ENCODE measurements at regions not wholly inside any gene's neighbourhood (a gene's known extent, or its start where the extent isn't known, plus 50 kb on each side); places are given as distances from the start of the nearest gene placed in this dataset.

DNA sequence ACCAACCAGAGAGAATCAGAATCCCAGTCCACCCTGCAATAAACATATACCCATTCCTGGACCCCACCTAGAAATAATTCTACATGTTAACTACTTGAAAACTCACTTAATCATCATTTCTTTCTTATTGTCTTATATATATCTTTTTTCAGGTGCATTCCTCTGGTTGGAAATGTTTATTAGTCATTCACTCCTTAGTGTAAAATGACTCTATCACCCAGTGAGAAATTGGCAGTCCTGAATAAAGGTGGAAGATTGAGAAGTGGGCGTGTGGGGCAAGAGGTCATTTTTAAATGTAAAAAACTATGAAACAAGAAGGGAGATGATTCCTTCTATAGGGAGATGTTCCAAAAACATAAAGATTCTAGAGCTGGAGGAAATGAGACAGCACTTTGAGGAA, 101.2 kb upstream of the MBNL2 start:
- H3K9me3 ChIP-seq, result no peaks in the 10 kb centered on the region
- no peak for DNase-seq
- intact Hi-C loops (cut with DNase I), result no loop called here
- TF ChIP-seq POLR2A (IDR thresholded peaks at IDR 0.05), result no peak
- TF ChIP-seq EP300 (IDR thresholded peaks at IDR 0.05), result no peak
- TF ChIP-seq, protein P1, sequence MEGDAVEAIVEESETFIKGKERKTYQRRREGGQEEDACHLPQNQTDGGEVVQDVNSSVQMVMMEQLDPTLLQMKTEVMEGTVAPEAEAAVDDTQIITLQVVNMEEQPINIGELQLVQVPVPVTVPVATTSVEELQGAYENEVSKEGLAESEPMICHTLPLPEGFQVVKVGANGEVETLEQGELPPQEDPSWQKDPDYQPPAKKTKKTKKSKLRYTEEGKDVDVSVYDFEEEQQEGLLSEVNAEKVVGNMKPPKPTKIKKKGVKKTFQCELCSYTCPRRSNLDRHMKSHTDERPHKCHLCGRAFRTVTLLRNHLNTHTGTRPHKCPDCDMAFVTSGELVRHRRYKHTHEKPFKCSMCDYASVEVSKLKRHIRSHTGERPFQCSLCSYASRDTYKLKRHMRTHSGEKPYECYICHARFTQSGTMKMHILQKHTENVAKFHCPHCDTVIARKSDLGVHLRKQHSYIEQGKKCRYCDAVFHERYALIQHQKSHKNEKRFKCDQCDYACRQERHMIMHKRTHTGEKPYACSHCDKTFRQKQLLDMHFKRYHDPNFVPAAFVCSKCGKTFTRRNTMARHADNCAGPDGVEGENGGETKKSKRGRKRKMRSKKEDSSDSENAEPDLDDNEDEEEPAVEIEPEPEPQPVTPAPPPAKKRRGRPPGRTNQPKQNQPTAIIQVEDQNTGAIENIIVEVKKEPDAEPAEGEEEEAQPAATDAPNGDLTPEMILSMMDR (IDR thresholded peaks at IDR 0.05), result no peak
- peaks cover 22% of the 10 kb centered on the region for H3K4me1 ChIP-seq (ENCODE audit: insufficient read depth)
- no peak overlapping the region for H3K4me3 ChIP-seq
- no peak overlapping the region for H3K27ac ChIP-seq
- WGBS, 3 donors, result 94 to 100% (median 98%) methylated on average over 1 of the region's 1 CpG
- no peaks in the 10 kb centered on the region for H3K27me3 ChIP-seq
- H3K36me3 ChIP-seq, result no peaks in the 10 kb centered on the region

DNA sequence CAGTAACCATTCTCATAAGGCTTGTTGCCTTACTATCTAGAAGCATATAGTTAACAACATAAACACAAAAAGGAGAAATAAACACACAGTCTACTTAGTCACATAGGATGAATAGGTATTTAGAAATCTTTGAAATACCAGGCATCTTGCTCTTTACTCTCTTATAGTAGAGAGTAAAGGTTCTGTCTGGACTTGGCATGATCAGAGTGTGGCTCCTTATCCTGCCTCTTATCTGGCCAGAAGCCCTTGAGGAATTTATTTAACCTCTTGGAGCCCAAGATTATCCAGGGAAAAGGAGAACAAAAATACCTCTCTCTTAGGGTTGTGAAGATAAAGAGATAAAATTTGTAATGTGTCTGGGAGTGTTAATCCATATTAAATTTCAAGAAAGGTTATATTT, 100.2 kb upstream of the MBNL2 start:
- Histone ChIP-seq H3K27ac (no peak overlapping the region), H3K27me3 (no peaks in the 10 kb centered on the region), H3K4me1 (ENCODE audit: insufficient read depth) (peaks cover 18% of the 10 kb centered on the region), H3K9me3 (no peaks in the 10 kb centered on the region), H3K36me3 (no peaks in the 10 kb centered on the region), H3K4me3 (no peak overlapping the region)
- TF ChIP-seq, protein P1 (IDR thresholded peaks at IDR 0.05), result no peak
- TF ChIP-seq EP300 (IDR thresholded peaks at IDR 0.05), result no peak
- no peak for TF ChIP-seq POLR2A (IDR thresholded peaks at IDR 0.05)
- no peak for DNase-seq
- intact Hi-C loops (cut with DNase I), result no loop called here

DNA sequence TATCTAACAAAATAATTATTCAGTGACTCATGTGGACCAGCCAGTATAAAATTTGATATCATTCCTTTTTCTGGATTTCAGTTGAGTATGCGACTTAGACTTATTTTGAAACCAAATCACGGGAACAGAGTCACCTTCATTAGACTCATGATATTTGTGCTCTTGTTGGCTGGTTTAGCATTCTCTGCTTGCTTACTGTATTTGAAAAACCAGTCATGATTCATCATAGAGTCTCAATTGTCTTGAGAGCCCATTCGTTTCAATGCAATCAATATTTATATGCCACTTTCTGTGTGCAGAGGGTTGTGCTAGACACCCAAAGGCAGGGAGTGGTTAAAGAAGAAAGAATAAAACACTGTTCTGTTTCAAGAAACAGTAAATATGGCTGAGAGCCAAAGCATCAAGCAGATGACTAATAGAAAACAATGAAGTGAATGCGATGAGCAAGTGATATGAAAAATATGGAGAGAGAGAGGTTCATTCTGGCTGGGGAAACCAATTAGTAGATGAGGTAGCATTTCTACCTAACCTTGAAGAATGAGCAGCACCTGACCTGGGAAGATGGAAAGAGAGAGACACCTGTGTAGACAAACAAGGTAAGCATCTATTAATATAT, 99.6 kb upstream of the MBNL2 start:
- intact Hi-C loops (cut with DNase I), result no loop called here
- Histone ChIP-seq H3K9me3 (no peaks in the 10 kb centered on the region), H3K27me3 (no peaks in the 10 kb centered on the region), H3K4me1 (ENCODE audit: insufficient read depth) (peaks cover 15% of the 10 kb centered on the region), H3K36me3 (no peaks in the 10 kb centered on the region), H3K4me3 (no peak overlapping the region), H3K27ac (no peak overlapping the region)
- DNase-seq, result no peak
- 58 to 62% (median 62%) methylated on average over 4 of the region's 4 CpGs for WGBS, 3 donors
- TF ChIP-seq POLR2A (IDR thresholded peaks at IDR 0.05), result no peak
- no peak for TF ChIP-seq EP300 (IDR thresholded peaks at IDR 0.05)
- TF ChIP-seq, protein P1 (IDR thresholded peaks at IDR 0.05), result no peak

DNA sequence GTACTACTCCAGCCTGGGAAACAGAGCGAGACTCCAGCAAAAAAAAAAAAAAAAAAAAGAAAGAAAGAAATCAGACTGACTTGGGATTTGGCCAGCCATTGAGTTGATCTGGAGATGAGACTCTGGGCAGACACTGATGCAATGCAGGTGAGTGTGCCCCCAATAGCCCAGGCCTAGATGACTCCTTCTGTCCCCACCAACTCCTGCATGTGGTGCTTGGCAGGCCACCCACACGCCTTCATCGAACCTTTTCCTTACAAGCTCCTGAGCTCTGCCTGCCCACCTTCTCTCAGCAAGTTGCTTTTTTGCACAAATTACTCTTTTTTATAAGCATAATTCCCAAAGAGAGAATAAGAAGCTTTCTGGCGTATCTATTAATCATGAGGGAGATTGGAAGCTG, 97.9 kb upstream of the MBNL2 start:
- WGBS, 3 donors, result 63 to 67% (median 66%) methylated on average over 4 of the region's 4 CpGs
- TF ChIP-seq POLR2A (IDR thresholded peaks at IDR 0.05) (no peak), EP300 (IDR thresholded peaks at IDR 0.05) (no peak)
- TF ChIP-seq, protein P1 (IDR thresholded peaks at IDR 0.05), result no peak
- Histone ChIP-seq H3K27ac (peak overlapping the region in 1 of 2 donors; percentile 35), H3K4me1 (ENCODE audit: insufficient read depth) (peaks cover 12% of the 10 kb centered on the region), H3K9me3 (no peaks in the 10 kb centered on the region), H3K27me3 (no peaks in the 10 kb centered on the region), H3K4me3 (no peak overlapping the region), H3K36me3 (no peaks in the 10 kb centered on the region)
- no peak for DNase-seq
- intact Hi-C loops (cut with DNase I), result no loop called here

Measured in ovary (tissue), 7 donors.